ENCODE measurements at regions not wholly inside any gene's neighbourhood (a gene's known extent, or its start where the extent isn't known, plus 50 kb on each side); places are given as distances from the start of the nearest gene placed in this dataset.

DNA sequence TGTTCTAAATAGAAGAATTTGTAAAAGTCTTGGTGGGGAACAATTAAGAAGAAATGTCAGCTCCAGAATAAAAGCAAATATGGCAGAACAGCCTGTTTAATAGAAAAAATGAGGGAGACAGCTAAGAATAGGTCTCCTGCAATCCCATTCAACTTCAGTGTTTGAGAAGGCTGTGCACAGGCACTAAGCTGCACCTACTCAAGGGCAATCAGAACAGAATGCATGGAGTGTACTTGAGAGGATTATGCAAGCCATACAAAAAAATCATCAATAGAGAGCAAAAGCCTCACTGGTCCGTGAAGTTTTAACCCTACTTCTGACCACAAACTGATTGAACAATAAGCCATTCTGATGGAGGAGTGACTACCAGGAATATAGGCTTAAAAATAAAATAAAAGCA, 690.7 kb upstream of the PCDH15 start:
- no peak for DNase-seq

DNA sequence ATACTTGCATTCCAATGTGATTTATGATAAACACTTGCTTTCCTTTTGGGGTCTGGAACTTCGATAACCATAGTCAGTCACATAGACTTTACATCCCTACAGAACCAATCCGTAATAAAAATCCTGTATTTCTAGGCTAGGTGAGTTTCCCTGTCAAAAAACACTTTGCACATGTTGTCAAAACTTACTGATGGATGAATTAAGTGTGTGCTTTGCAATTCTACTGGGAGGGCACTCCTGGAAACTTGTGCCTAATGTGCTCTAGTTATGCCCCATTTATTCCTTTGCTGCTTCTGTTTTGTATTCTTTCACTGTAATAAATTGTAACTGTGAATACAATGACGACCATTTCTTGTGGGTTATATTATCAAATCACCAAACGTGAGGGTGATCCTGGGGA, 684.8 kb upstream of the PCDH15 start:
- DNase-seq = no peak

- DNase-seq = no peak
Observed at GRCh38 chr10:55476129-55476528, 675.1 kb upstream of the PCDH15 start.

DNA sequence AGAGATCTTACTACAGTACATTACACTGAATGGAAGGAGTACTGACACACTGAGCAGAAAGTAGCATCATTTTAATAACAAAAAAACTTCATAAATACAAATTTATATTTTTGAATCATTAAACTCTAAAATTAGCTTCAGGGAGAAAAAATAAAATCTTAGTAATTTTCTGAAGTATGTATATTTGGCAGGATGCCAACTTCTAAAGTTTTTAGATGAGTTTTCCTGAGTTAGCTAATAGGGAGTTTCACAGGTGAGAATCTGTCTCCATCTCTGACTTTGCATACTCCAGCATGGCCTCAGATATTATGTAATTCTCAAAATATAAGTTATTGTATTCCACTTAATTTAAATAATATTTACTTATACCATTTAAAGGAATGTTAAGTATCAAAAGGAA, 673.2 kb upstream of the PCDH15 start:
- DNase-seq = no peak

DNA sequence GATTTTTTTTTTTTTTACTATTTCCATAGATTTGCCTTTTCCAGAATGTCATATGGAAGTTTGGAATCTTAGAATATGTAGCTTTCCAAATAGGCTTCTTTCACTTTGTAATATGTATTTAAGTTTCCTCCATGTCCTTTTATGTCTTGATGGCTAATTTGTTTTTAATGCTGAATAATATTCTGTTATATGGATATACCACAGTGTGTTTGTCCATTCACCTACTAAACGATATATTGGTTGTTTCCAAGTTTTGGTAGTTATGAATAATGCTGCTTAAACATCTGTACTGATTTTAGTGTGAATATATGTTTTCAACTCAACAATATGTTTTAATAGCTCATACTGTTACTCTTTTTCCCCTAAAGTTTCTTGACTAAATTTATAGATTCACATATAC, 669.8 kb upstream of the PCDH15 start:
- DNase-seq = no peak

DNA sequence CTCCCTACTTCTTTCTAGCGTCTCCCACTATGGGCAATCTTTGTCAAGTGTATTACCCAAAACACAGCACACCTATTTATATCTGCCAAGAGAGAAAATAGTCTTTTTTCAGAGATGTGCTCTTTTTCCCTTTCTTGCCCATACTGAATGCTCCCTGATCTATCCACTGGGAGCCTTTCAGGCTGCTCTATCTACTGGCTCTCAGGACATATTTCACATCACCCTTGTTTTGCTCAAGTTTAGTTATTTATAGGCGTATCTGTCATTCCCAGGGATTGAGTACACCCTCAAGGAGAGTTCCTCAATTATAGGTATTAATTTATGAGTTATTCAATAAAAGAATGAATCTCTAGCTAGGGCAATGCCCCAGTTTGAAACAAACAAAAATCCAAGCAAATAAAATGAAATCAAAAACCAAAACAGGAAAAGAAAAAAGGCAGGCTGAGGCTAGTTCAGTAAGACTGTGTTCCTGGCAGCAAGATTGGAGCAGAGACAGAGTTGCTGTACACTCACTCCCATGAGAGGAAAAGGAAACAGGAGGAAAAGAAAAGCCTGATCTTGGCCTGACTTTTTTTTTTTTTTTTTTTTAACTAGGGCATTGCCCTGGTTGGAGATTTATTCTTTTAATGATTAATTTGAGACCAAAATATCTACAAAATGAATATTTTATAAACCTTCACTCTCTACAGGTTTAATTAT, 665.9 kb upstream of the PCDH15 start:
- DNase-seq = no peak

- DNase-seq = no peak
Observed at GRCh38 chr10:55464083-55464482, 663.1 kb upstream of the PCDH15 start.

GRCh38 chr10:55460008-55460407, 659.0 kb upstream of the PCDH15 start:
- no peak for DNase-seq

GRCh38 chr10:55449981-55450380, 649.0 kb upstream of the PCDH15 start:
- no peak for DNase-seq

- DNase-seq = no peak
Observed at GRCh38 chr10:55446441-55447002, 645.5 kb upstream of the PCDH15 start.

DNA sequence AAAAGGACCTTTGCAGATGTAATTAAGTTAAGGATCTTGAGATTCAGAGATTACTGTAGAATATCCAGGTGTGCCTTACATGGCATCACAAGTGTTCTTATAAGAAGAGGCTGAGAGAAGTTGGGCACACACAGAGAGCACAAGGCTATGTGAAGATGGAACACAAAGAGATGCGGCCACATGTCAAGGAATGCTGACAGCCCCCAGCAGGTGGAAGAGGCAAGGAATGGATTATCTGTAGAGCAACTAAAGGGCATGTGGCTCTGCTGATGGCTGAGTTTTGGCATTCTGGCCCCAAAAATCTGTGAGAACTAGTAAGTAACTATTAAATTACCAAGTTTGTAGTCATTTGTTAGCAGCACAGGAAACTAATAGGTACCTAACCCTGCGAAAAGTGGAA, 640.7 kb upstream of the PCDH15 start:
- no peak for DNase-seq

GRCh38 chr10:55426138-55426537, 625.1 kb upstream of the PCDH15 start:
- DNase-seq = no peak

- DNase-seq = no peak
Observed at GRCh38 chr10:55410415-55410885, 609.4 kb upstream of the PCDH15 start.

DNA sequence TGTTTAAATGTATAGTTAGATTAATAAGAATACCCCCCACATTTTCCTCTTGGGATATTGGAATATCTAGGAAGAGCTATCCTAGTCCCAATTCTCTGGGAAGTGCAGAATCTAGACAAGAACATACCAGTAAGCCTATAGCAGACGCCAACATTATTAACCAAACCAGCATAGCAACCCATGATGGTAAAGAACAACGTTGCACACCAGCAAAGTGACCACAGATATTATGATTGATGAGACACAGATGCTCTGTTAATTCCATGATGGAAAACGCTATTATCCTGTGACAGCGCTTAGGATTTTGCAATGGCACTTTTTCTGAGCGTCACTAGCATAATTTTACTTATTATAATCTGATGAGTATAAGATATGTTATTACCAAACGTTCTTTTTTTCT, 603.1 kb upstream of the PCDH15 start:
- no peak for DNase-seq

GRCh38 chr10:55400075-55400849, 599.2 kb upstream of the PCDH15 start:
- DNase-seq = no peak

GRCh38 chr10:55398497-55398882, 597.5 kb upstream of the PCDH15 start:
- DNase-seq = no peak

- DNase-seq = no peak
Observed at GRCh38 chr10:55397777-55398496, 596.9 kb upstream of the PCDH15 start.

- no peak for DNase-seq
Observed at GRCh38 chr10:55378196-55378595, 577.2 kb upstream of the PCDH15 start.

DNA sequence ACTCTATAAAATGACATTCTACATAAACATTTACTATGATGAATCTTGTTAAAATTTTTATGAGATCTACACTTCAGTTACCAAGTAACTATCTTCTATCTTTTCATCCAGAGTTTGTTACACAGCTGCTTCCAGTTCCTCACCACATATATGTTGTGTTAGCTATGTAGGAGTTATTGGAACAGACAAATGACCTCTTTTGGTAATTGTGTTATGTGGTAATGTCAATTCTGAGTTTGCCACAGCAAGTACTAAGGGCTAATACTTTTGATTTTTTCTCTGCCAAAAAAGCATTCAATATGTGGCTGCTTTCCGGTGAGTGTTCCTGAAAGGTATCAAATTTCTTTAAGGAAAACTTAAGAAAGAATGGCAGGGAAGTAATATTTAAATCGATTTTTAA, 573.9 kb upstream of the PCDH15 start:
- no peak for DNase-seq

DNA sequence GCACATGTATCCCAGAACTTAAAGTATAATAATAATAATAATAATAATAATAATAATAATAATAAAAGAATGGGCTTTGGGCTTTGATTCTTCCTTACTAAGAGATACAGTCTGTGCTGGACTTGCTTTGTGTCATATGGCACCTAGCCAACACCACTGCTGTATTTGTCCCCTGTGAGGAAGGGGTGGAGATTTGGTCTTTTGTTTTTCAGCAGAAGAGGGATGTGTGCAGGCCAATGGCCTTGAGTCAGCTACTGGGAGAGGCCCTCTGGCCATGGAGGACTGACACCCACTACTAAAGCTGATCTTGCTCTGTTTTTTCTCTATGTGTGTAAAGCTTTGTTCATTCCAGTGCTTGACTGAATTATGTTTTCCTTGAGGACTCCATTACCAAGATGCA, 573.0 kb upstream of the PCDH15 start:
- DNase-seq = no peak

DNA sequence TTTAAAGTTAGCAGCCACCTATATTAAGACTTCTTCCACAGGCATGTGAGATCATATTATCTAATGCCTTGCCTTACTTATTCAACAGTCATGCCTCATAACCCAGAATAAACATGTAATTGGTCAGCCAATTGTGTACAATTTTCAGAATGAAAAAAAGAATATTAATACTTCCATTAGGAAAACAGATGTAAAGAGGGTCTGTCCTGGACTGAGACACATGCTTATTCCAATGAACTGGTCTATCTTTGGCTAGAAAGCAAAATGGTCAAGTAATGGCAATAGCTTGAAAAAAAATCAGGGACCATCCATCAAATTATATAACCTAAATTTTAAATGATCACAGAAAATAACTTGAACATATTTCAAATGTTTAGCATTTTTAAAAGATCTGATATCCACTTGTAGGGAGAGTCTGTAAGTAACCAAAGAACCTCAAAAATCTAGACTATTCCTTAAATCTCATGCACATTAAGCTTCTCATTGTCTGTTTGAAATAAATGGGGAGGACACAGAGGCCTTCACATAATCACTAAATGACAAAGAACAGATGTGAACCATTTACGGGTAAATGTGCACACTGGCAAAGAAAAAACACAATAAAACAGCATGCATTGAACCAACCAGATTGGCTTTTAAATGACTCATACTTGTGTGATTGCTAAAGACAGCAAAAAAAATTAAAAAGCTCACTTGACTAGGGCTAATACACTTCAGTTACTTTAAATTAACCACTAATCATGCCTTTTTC, 568.8 kb upstream of the PCDH15 start:
- DNase-seq = no peak

DNA sequence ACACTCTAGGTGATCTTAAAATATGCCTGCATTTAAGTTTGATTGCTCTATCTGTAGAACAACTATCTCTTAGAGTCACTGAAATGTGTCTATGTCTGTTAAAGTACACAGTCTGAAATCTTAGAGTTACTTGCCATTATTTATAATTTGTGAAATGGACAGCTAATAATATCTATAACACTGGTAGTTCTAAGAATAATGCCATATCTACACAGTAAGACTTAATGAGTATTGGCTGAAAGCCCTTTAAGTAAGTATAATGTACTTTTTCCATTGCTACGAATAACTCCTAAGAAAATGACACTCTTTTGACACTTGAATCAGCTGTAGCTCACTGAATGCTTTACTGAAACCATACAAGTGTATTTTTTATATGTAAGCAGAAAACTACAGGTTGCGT, 567.4 kb upstream of the PCDH15 start:
- DNase-seq = no peak

GRCh38 chr10:55367555-55367954, 566.5 kb upstream of the PCDH15 start:
- no peak for DNase-seq

Data from stimulated activated CD4-positive, alpha-beta T cell treated with anti-CD3 and anti-CD28 coated beads, Interleukin-2, amount 100 ng/mL, for 48 hours (primary cell).